Peyer's patch (tissue), 4 donors: ENCODE measurements at regions not wholly inside any gene's neighbourhood (a gene's known extent, or its start where the extent isn't known, plus 50 kb on each side); places are given as distances from the start of the nearest gene placed in this dataset.

ENCODE experiments used
- POLR2A ChIP-seq, 2 donors: fragments of 450-650 bp; IDR thresholded peaks; one replicate each; pipeline ENCODE4 v1.5.1; 2017; ENCODE audit warnings: antibody characterized with exemption in 2 of 2, mild to moderate bottlenecking in 2 of 2, moderate library complexity in 2 of 2
- TF ChIP-seq, protein P1 (sequence below), 6 experiments: fragments of 450-650 bp in 4 of 6; fragments of 200-600 bp in 2 of 6; sonication (generic) in 1 of 6; IDR thresholded peaks; one replicate each; pipeline ENCODE4 v1.5.1; 2017 to 2019; ENCODE audit warnings: antibody characterized with exemption in 6 of 6, mild to moderate bottlenecking in 3 of 6, moderate library complexity in 1 of 6

GRCh38 chrX:6377103-6377764, 148.6 kb upstream of the NLGN4X start:
- TF ChIP-seq, protein P1, sequence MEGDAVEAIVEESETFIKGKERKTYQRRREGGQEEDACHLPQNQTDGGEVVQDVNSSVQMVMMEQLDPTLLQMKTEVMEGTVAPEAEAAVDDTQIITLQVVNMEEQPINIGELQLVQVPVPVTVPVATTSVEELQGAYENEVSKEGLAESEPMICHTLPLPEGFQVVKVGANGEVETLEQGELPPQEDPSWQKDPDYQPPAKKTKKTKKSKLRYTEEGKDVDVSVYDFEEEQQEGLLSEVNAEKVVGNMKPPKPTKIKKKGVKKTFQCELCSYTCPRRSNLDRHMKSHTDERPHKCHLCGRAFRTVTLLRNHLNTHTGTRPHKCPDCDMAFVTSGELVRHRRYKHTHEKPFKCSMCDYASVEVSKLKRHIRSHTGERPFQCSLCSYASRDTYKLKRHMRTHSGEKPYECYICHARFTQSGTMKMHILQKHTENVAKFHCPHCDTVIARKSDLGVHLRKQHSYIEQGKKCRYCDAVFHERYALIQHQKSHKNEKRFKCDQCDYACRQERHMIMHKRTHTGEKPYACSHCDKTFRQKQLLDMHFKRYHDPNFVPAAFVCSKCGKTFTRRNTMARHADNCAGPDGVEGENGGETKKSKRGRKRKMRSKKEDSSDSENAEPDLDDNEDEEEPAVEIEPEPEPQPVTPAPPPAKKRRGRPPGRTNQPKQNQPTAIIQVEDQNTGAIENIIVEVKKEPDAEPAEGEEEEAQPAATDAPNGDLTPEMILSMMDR (IDR thresholded peaks at IDR 0.05): no peak
- no peak for TF ChIP-seq POLR2A (IDR thresholded peaks at IDR 0.05)
